Thoracic aorta (tissue), 2 donors: ENCODE measurements at regions not wholly inside any gene's neighbourhood (a gene's known extent, or its start where the extent isn't known, plus 50 kb on each side); places are given as distances from the start of the nearest gene placed in this dataset.

Experiments
- ATAC-seq: fragments of 150-250 bp; one replicate; pipeline ENCODE4 v1.8.0; 2017; ENCODE audit warnings: low read depth; ENCODE audit not compliant: insufficient number of reproducible peaks, low FRiP score
- DNase-seq: peaks from one replicate; pipeline ENCODE4 v3.0.0-alpha.2; 2020; ENCODE audit warnings: low spot score
- H3K27ac ChIP-seq, 2 donors: fragments of 200-600 bp; sonication (generic); 1 replicate in 1 of 2; 2 replicates in 1 of 2; pipeline ENCODE4 v1.5.1; 2016; ENCODE audit warnings: mild to moderate bottlenecking in 2 of 2, moderate library complexity in 2 of 2
- H3K27me3 ChIP-seq: fragments of 200-600 bp; sonication (generic); replicated peaks from 2 replicates; pipeline ENCODE4 v1.6.0; 2016; ENCODE audit warnings: mild to moderate bottlenecking; ENCODE audit not compliant: insufficient read depth
- H3K36me3 ChIP-seq: fragments of 200-600 bp; sonication (generic); one replicate; pipeline ENCODE4 v1.5.1; 2016
- H3K4me1 ChIP-seq, 2 donors: fragments of 200-600 bp; sonication (generic); 1 replicate in 1 of 2; 2 replicates in 1 of 2; pipeline versions ENCODE4 v1.5.1 to v1.6.0; 2016; ENCODE audit warnings: low read depth in 2 of 2, mild to moderate bottlenecking in 1 of 2; ENCODE audit not compliant: control insufficient read depth in 1 of 2
- H3K4me3 ChIP-seq: fragments of 200-600 bp; sonication (generic); 2 replicates; pipeline ENCODE4 v1.5.1; 2016; ENCODE audit warnings: mild to moderate bottlenecking
- H3K9me3 ChIP-seq: fragments of 200-600 bp; sonication (generic); 2 replicates; pipeline ENCODE4 v1.5.1; 2016
- CTCF ChIP-seq: fragments of 200-600 bp; sonication (generic); IDR thresholded peaks from one replicate; pipeline ENCODE4 v1.5.1; 2019; ENCODE audit warnings: antibody characterized with exemption

GRCh38 chr3:127049393-127049792 is 66.5 kb downstream of the PLXNA1 start:
- Histone ChIP-seq H3K4me3 (no peak overlapping the region), H3K27ac (no peak overlapping the region), H3K36me3 (no peaks in the 10 kb centered on the region), H3K27me3 (no peaks in the 10 kb centered on the region), H3K4me1 (peaks cover 8 to 57% of the 10 kb centered on the region in 2 donors), H3K9me3 (no peaks in the 10 kb centered on the region)
- TF ChIP-seq CTCF = no peak
- no peak for ATAC-seq
- no peak for DNase-seq

- ATAC-seq (no peak), DNase-seq (no peak)
- TF ChIP-seq CTCF = no peak
- Histone ChIP-seq H3K9me3 (no peaks in the 10 kb centered on the region), H3K4me1 (peaks cover 0 to 45% of the 10 kb centered on the region in 2 donors), H3K27ac (no peak overlapping the region), H3K27me3 (no peaks in the 10 kb centered on the region), H3K4me3 (no peak overlapping the region), H3K36me3 (no peaks in the 10 kb centered on the region)
Observed at GRCh38 chr3:127050733-127051132, 67.8 kb downstream of the PLXNA1 start.

- peak; percentile 6 for TF ChIP-seq CTCF
Observed at GRCh38 chr3:127052121-127052561, 69.2 kb downstream of the PLXNA1 start.

GRCh38 chr3:127053026-127053425 is 70.1 kb downstream of the PLXNA1 start:
- Histone ChIP-seq H3K4me3 (no peak overlapping the region), H3K27me3 (no peaks in the 10 kb centered on the region), H3K27ac (no peak overlapping the region), H3K9me3 (peaks cover 8% of the 10 kb centered on the region), H3K36me3 (no peaks in the 10 kb centered on the region), H3K4me1 (peaks cover 0 to 42% of the 10 kb centered on the region in 2 donors)
- no peak for DNase-seq
- TF ChIP-seq CTCF = no peak
- no peak for ATAC-seq

More at GRCh38 chr3:127052121-127052561, 69.2 kb downstream of the PLXNA1 start:
- Histone ChIP-seq H3K4me1 (peaks cover 0 to 42% of the 10 kb centered on the region in 2 donors), H3K27me3 (no peaks in the 10 kb centered on the region), H3K4me3 (no peak overlapping the region), H3K36me3 (no peaks in the 10 kb centered on the region), H3K9me3 (peaks cover 1% of the 10 kb centered on the region), H3K27ac (peak overlapping the region; percentile 23 to 58)
- no peak for DNase-seq
- ATAC-seq = no peak

GRCh38 chr3:127053450-127053849 is 70.5 kb downstream of the PLXNA1 start:
- ATAC-seq (no peak), DNase-seq (no peak)
- no peak overlapping the region for H3K4me3 ChIP-seq
- H3K36me3 ChIP-seq = no peaks in the 10 kb centered on the region
- peaks cover 8% of the 10 kb centered on the region for H3K9me3 ChIP-seq
- no peak for TF ChIP-seq CTCF
- H3K27ac ChIP-seq = no peak overlapping the region
- H3K4me1 ChIP-seq = peaks cover 0 to 42% of the 10 kb centered on the region in 2 donors
- H3K27me3 ChIP-seq = no peaks in the 10 kb centered on the region
